HCT116 (cell line): ENCODE measurements at regions not wholly inside any gene's neighbourhood (a gene's known extent, or its start where the extent isn't known, plus 50 kb on each side); places are given as distances from the start of the nearest gene placed in this dataset.

Experiments
- CTCF ChIP-seq, 3 experiments: fragments of 200-600 bp in 1 of 3; sonication (generic) in 1 of 3; IDR thresholded peaks in 2 of 3; conservative IDR thresholded peaks in 1 of 3; 2 replicates each; pipeline ENCODE4 v1.5.1; 2012 to 2017; ENCODE audit warnings: low read depth in 2 of 3, low read length in 2 of 3, antibody characterized with exemption in 1 of 3, borderline replicate concordance in 1 of 3, control low read depth in 1 of 3, mild to moderate bottlenecking in 1 of 3, mixed read lengths in 1 of 3, mixed run types in 1 of 3, moderate library complexity in 1 of 3; ENCODE audit not compliant: insufficient read depth in 1 of 3
- EZH2 ChIP-seq: fragments of 200-600 bp; sonication (generic); IDR thresholded peaks from 2 replicates; pipeline ENCODE4 v1.6.1; 2017; ENCODE audit warnings: antibody characterized with exemption, mixed run types
- EZH2phosphoT487 ChIP-seq: fragments of 200-600 bp; IDR thresholded peaks from 2 replicates; pipeline ENCODE4 v1.6.1; 2018; ENCODE audit warnings: antibody characterized with exemption, borderline replicate concordance
- POLR2A ChIP-seq: IDR thresholded peaks from 2 replicates; pipeline ENCODE4 v1.7.0; 2011; ENCODE audit warnings: borderline replicate concordance; ENCODE audit not compliant: insufficient read depth, insufficient read length; ENCODE audit errors: extremely low read depth

DNA sequence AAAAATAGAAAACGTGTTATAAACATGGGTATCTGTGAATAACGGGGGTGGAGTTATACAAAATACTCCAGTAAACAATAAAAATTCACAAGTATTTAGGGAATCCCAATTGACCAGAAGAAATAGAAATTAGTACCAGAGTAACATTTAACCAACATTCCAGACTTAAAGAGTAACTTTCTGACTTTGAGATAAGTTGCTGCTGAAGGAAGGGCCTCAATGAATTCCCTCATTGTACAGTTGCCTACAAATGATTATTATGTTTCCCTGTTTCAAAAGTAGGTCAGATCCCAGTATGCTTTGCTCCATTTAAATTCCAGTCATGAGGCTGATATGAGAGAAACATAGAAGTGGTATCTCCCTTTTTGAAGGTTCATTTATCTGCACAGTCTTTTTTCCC lies 88.3 kb upstream of the KCNH7 start:
- TF ChIP-seq CTCF (IDR thresholded peaks at IDR 0.05 in 2 of 3, conservative IDR thresholded peaks at IDR 0.05 in 1 of 3; ENCODE audit: borderline replicate concordance in 1 of 3, insufficient read depth in 1 of 3, low read depth in 2 of 3, low read length in 2 of 3), result no peak
- TF ChIP-seq EZH2phosphoT487, result no peak
- no peak for TF ChIP-seq POLR2A
- no peak for TF ChIP-seq EZH2
